Adrenal gland (tissue), 9 donors: ENCODE measurements at regions not wholly inside any gene's neighbourhood (a gene's known extent, or its start where the extent isn't known, plus 50 kb on each side); places are given as distances from the start of the nearest gene placed in this dataset.

Source experiments
- DNase-seq, 7 donors: peaks; one replicate each; pipeline ENCODE4 v3.0.0-alpha.2; 2019 to 2020
- H3K27ac ChIP-seq, 5 donors: fragments of 200-600 bp; sonication (generic) in 4 of 5; 1 replicate in 3 of 5; 2 replicates in 2 of 5; pipeline versions ENCODE4 v1.5.1 to v1.8.0; 2016 to 2020; ENCODE audit warnings: mild to moderate bottlenecking in 1 of 5
- H3K27me3 ChIP-seq: fragments of 200-600 bp; 2 replicates; pipeline ENCODE4 v1.8.0; 2021
- H3K36me3 ChIP-seq, 2 donors: fragments of 200-600 bp; replicated peaks in 1 of 2; 1 replicate in 1 of 2; 2 replicates in 1 of 2; pipeline versions ENCODE4 v1.5.1 to v1.8.0; 2018 to 2022
- H3K4me1 ChIP-seq, 2 donors: fragments of 200-600 bp; replicated peaks in 1 of 2; 1 replicate in 1 of 2; 2 replicates in 1 of 2; pipeline versions ENCODE4 v1.5.1 to v1.8.0; 2018 to 2021
- H3K4me3 ChIP-seq, 4 donors: fragments of 200-600 bp; sonication (generic) in 3 of 4; one replicate each; pipeline ENCODE4 v1.5.1; 2016 to 2018
- H3K9me3 ChIP-seq, 3 donors: fragments of 200-600 bp; sonication (generic) in 1 of 3; replicated peaks in 1 of 3; 1 replicate in 2 of 3; 2 replicates in 1 of 3; pipeline versions ENCODE4 v1.5.1 to v1.8.0; 2016 to 2021
- POLR2A ChIP-seq, 2 donors: fragments of 450-650 bp; IDR thresholded peaks; one replicate each; pipeline ENCODE4 v1.6.1; 2017; ENCODE audit warnings: antibody characterized with exemption in 2 of 2, mild to moderate bottlenecking in 2 of 2, moderate library complexity in 1 of 2
- WGBS, 4 donors: extraction: QIAGEN DNeasy Blood & Tissue Kit in 2 of 4; methylation state at CpG; one replicate each; pipeline versions ENCODE4 v1.1.5 to v1.1.7; 2013 to 2017; 5-methylcytosine and 5-hydroxymethylcytosine counted together
- intact Hi-C, 2 donors: fragments of 100-400 bp; cut with DNase I; formaldehyde crosslinking; loops; one replicate each; pipeline versions ENCODE4 v1.14.1 to v1.15.0; 2022 to 2023
- TF ChIP-seq, protein P1 (sequence below), 6 experiments: fragments of 450-650 bp in 4 of 6; fragments of 200-600 bp in 2 of 6; sonication (generic) in 1 of 6; IDR thresholded peaks; 1 replicate in 5 of 6; 2 replicates in 1 of 6; pipeline versions ENCODE4 v1.5.1 to v1.8.0; 2016 to 2021; ENCODE audit warnings: antibody characterized with exemption in 6 of 6, mild to moderate bottlenecking in 2 of 6, moderate library complexity in 1 of 6
- donor health status: healthy with polysubstance abuse.
- donor health status: Bipolar disorder and iron deficiency.
- donor health status: DM: yes; HTN: yes; CAD: no.
- donor health status: DM: no; HTN: no; CAD: no.
- donor health status: DM: no; HTN: no; CAD: no.

DNA sequence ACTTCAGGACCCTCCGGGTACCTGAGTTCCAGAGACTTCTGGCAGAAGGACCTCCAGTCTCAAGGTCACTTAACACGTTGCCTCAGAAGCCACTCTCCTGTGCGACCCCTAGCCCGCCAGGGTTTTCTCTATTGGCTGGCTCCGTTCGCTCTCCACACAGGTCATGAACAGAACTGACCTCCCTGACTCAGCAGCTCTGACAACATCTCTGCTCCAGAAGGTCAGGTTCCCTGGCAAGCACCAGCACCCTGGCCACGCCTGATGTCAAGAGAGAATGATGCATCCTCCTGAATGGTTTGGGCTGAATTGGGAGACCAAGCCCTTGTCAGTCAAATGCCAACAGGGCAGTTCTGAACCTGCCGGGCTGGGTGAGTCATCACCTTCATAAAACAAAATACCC lies 84.3 kb upstream of the TMEM45B start:
- TF ChIP-seq, protein P1, sequence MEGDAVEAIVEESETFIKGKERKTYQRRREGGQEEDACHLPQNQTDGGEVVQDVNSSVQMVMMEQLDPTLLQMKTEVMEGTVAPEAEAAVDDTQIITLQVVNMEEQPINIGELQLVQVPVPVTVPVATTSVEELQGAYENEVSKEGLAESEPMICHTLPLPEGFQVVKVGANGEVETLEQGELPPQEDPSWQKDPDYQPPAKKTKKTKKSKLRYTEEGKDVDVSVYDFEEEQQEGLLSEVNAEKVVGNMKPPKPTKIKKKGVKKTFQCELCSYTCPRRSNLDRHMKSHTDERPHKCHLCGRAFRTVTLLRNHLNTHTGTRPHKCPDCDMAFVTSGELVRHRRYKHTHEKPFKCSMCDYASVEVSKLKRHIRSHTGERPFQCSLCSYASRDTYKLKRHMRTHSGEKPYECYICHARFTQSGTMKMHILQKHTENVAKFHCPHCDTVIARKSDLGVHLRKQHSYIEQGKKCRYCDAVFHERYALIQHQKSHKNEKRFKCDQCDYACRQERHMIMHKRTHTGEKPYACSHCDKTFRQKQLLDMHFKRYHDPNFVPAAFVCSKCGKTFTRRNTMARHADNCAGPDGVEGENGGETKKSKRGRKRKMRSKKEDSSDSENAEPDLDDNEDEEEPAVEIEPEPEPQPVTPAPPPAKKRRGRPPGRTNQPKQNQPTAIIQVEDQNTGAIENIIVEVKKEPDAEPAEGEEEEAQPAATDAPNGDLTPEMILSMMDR (IDR thresholded peaks at IDR 0.05): no peak
- TF ChIP-seq POLR2A (IDR thresholded peaks at IDR 0.05): no peak
- intact Hi-C loops: no loop called here
- H3K4me3 ChIP-seq: no peak overlapping the region
- no peak overlapping the region for H3K27ac ChIP-seq
- H3K27me3 ChIP-seq: no peaks in the 10 kb centered on the region
- WGBS, 4 donors: 36 to 41% (median 38%) methylated on average over 3 to 8 of the region's 8 CpGs
- H3K9me3 ChIP-seq: no peaks in the 10 kb centered on the region
- no peaks in the 10 kb centered on the region for H3K4me1 ChIP-seq
- H3K36me3 ChIP-seq: no peaks in the 10 kb centered on the region
- peak; percentile 34 to 71 (median 56) for DNase-seq

DNA sequence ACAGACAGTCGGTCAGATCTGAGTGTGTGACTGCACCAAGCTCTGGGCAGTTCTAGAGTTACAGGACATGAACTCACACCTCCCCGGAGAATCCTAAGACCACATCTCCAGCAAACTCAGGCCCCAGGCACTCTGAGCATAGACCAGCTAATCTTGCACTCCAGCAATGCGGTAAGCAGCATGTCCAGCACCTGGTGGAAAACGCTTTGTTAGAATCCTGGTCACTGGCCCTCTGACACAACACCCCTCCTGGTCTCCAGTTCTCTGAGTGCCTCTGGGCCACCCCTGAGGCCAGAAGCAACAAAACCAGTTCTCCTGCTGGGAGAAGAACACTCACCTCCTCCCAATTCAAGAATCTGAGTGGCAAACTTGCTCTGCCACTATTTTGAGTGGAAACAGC lies 82.7 kb upstream of the TMEM45B start:
- no peak overlapping the region for H3K4me3 ChIP-seq
- peaks cover 6% of the 10 kb centered on the region for H3K27me3 ChIP-seq
- H3K36me3 ChIP-seq: no peaks in the 10 kb centered on the region
- H3K9me3 ChIP-seq: no peaks in the 10 kb centered on the region
- TF ChIP-seq, protein P1 (IDR thresholded peaks at IDR 0.05): no peak
- TF ChIP-seq POLR2A (IDR thresholded peaks at IDR 0.05): no peak
- no peak for DNase-seq
- intact Hi-C loops: no loop called here
- WGBS, 4 donors: 63 to 81% (median 75%) methylated on average over 1 to 4 of the region's 4 CpGs
- H3K4me1 ChIP-seq: no peaks in the 10 kb centered on the region
- no peak overlapping the region for H3K27ac ChIP-seq

DNA sequence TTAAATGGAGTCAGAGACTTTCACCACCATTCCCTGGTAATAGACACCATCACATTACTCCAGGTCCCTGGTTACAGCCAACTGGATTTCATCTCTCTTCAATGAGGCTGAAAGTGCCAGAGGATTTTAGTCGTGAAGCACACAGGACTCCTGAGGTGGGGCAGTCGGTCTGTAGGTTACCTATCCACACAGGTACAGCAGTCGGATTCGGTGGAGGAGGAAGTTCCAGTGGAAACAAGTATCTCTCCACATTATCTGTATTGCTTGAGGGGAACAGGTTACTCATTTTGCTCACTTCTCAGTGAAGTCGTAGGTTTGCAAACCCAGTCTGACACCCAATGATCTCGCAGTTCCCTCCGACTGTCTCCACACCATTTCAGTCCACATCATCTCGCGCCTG lies 82.3 kb upstream of the TMEM45B start:
- DNase-seq: no peak
- no peak overlapping the region for H3K4me3 ChIP-seq
- no peak overlapping the region for H3K27ac ChIP-seq
- TF ChIP-seq POLR2A (IDR thresholded peaks at IDR 0.05): no peak
- TF ChIP-seq, protein P1 (IDR thresholded peaks at IDR 0.05): no peak
- no peaks in the 10 kb centered on the region for H3K36me3 ChIP-seq
- intact Hi-C loops: no loop called here
- no peaks in the 10 kb centered on the region for H3K9me3 ChIP-seq
- peaks cover 10% of the 10 kb centered on the region for H3K27me3 ChIP-seq
- WGBS, 4 donors: 82 to 90% (median 85%) methylated on average over 9 of the region's 9 CpGs
- no peaks in the 10 kb centered on the region for H3K4me1 ChIP-seq

DNA sequence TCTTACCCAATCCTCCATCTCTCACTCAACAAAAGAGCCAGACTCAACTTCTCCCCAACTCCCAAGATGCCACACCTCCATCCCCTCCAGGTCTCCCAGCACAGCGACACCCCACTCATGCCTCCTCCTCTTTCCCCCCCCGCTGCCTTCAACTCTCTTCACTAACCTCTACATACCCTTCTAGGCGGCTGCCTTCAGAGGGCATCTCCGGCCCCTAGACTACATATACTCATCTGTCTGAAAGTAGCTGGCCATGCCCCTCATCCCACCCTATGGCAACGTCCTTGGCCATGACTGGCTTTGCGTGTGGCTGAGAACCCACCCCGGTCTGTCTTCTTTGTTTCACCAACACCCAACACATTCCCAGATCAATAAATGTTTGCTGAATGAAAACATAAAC lies 81.7 kb upstream of the TMEM45B start:
- no peak overlapping the region for H3K4me3 ChIP-seq
- no peaks in the 10 kb centered on the region for H3K9me3 ChIP-seq
- TF ChIP-seq, protein P1 (IDR thresholded peaks at IDR 0.05): no peak
- TF ChIP-seq POLR2A (IDR thresholded peaks at IDR 0.05): no peak
- H3K27me3 ChIP-seq: peaks cover 10% of the 10 kb centered on the region
- 69 to 88% (median 82%) methylated on average over 7 of the region's 7 CpGs for WGBS, 4 donors
- H3K27ac ChIP-seq: no peak overlapping the region
- H3K36me3 ChIP-seq: no peaks in the 10 kb centered on the region
- H3K4me1 ChIP-seq: no peaks in the 10 kb centered on the region
- intact Hi-C loops: no loop called here
- no peak for DNase-seq
